Gastrocnemius medialis (tissue), 4 donors: ENCODE measurements at regions not wholly inside any gene's neighbourhood (a gene's known extent, or its start where the extent isn't known, plus 50 kb on each side); places are given as distances from the start of the nearest gene placed in this dataset.

Source experiments
- POLR2A ChIP-seq, 2 donors: fragments of 450-650 bp; IDR thresholded peaks; one replicate each; pipeline ENCODE4 v1.6.1; 2017; ENCODE audit warnings: antibody characterized with exemption in 2 of 2, mild to moderate bottlenecking in 2 of 2, moderate library complexity in 2 of 2
- TF ChIP-seq, protein P1 (sequence below), 5 experiments: fragments of 450-650 bp in 3 of 5; fragments of 200-600 bp in 2 of 5; sonication (generic) in 2 of 5; IDR thresholded peaks in 4 of 5; conservative IDR thresholded peaks in 1 of 5; 1 replicate in 4 of 5; 2 replicates in 1 of 5; pipeline ENCODE4 v1.5.1; 2016 to 2019; ENCODE audit warnings: antibody characterized with exemption in 5 of 5, mild to moderate bottlenecking in 3 of 5, moderate library complexity in 3 of 5

DNA sequence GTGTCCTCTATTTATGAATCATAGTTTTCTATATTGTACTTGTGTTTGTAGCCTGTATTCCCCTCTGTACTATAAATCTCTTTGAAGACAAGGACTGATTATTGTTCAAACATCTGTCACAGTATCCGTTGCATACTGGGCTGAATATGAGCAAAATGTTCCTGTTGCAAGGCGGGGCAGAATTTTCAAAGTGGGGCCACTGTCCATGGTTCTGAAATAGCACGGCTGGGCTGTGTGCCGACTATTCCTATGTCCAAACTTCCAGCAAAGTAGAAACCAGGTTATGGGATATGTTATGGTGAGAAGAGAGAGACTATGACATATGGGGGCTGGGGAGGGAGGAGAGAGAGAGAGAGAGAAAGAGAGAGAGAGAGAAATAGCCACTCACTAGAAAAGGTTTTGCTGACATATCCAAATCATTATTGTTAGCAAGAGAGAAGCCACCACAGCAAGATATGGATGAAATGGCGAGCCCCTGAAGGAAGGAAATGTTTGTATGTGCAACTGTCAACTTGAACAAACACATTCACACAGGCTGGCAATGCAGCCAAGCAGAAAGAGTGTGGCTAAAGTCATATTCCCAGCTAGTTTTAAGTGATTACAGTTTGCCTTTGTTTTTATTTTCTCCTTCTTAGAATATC lies 107.0 kb upstream of the GPR12 start:
- TF ChIP-seq, protein P1, sequence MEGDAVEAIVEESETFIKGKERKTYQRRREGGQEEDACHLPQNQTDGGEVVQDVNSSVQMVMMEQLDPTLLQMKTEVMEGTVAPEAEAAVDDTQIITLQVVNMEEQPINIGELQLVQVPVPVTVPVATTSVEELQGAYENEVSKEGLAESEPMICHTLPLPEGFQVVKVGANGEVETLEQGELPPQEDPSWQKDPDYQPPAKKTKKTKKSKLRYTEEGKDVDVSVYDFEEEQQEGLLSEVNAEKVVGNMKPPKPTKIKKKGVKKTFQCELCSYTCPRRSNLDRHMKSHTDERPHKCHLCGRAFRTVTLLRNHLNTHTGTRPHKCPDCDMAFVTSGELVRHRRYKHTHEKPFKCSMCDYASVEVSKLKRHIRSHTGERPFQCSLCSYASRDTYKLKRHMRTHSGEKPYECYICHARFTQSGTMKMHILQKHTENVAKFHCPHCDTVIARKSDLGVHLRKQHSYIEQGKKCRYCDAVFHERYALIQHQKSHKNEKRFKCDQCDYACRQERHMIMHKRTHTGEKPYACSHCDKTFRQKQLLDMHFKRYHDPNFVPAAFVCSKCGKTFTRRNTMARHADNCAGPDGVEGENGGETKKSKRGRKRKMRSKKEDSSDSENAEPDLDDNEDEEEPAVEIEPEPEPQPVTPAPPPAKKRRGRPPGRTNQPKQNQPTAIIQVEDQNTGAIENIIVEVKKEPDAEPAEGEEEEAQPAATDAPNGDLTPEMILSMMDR (IDR thresholded peaks at IDR 0.05 in 4 of 5, conservative IDR thresholded peaks at IDR 0.05 in 1 of 5), result no peak
- TF ChIP-seq POLR2A (IDR thresholded peaks at IDR 0.05), result no peak
